ENCODE measurements at regions not wholly inside any gene's neighbourhood (a gene's known extent, or its start where the extent isn't known, plus 50 kb on each side); places are given as distances from the start of the nearest gene placed in this dataset.

DNA sequence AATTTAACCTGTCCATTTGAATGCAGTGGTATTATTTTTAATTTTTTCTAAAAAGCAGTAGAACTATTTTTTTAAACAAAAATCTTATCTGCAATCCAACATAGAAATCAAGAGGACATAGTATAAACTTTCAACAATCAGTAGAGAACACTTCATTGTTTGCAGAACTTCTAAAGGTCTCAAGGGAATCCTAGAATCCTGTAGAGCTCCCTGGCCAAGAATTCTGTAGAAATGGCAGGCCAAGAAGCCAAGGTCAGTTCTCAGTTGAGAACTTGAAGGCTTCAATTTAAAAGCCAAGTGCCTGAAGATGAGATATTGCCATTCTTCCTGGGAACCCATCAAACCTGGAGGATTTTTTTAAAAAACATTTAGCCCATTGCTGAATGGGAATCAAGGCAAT is 199.2 kb upstream of the KLF4 start:
- no peak overlapping the region for H3K18ac ChIP-seq (ENCODE audit: low read depth, low read length)
- no peak overlapping the region for H2AK5ac ChIP-seq (ENCODE audit: low read depth, low read length)
- no peak overlapping the region for H3K9ac ChIP-seq (ENCODE audit: low read depth, low read length)
- no peak overlapping the region for H3K56ac ChIP-seq (ENCODE audit: extremely low read depth, insufficient read depth, low read length)
- no peak overlapping the region for H2BK5ac ChIP-seq (ENCODE audit: low read depth, low read length, poor library complexity, severe bottlenecking)
- no peaks in the 10 kb centered on the region for H3K36me3 ChIP-seq (ENCODE audit: control insufficient read depth, insufficient read depth, low read length)
- no peak overlapping the region for H3K23ac ChIP-seq (ENCODE audit: low read depth, low read length)
- no peak overlapping the region for H3K14ac ChIP-seq (replicated peaks; ENCODE audit: low read depth, low read length)
- ATAC-seq (ENCODE audit: low read depth): no peak
- intact Hi-C loops (cut with micrococcal nuclease): no loop called here
- H3K9me1 ChIP-seq (ENCODE audit: insufficient read depth, low read length): no peaks in the 10 kb centered on the region
- H2BK20ac ChIP-seq (ENCODE audit: low read depth, low read length): no peak overlapping the region
- TF ChIP-seq, protein P1, sequence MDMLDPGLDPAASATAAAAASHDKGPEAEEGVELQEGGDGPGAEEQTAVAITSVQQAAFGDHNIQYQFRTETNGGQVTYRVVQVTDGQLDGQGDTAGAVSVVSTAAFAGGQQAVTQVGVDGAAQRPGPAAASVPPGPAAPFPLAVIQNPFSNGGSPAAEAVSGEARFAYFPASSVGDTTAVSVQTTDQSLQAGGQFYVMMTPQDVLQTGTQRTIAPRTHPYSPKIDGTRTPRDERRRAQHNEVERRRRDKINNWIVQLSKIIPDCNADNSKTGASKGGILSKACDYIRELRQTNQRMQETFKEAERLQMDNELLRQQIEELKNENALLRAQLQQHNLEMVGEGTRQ (IDR thresholded peaks at IDR 0.05; ENCODE audit: low read depth, low read length): no peak
- no peak for TF ChIP-seq CEBPB (IDR thresholded peaks at IDR 0.05; ENCODE audit: low read depth, low read length)
- no peak for TF ChIP-seq BHLHE40 (IDR thresholded peaks at IDR 0.05; ENCODE audit: low read depth, low read length)
- no peak for TF ChIP-seq SMC3 (IDR thresholded peaks at IDR 0.05; ENCODE audit: low read depth, low read length)
- no peak for TF ChIP-seq MAFK (IDR thresholded peaks at IDR 0.05; ENCODE audit: low read depth, low read length)
- TF ChIP-seq CHD1 (IDR thresholded peaks at IDR 0.05; ENCODE audit: low read depth, low read length): no peak
- no peak for TF ChIP-seq RFX5 (IDR thresholded peaks at IDR 0.05; ENCODE audit: low read depth, low read length)
- TF ChIP-seq FOS (IDR thresholded peaks at IDR 0.05; ENCODE audit: low read depth, low read length): no peak
- TF ChIP-seq RAD21 (IDR thresholded peaks at IDR 0.05; ENCODE audit: low read length): no peak
- no peak overlapping the region for H2AFZ ChIP-seq (replicated peaks; ENCODE audit: low read length, poor library complexity)
- H3K79me1 ChIP-seq (ENCODE audit: low read depth in 1 of 2, low read length in 2 of 2): no peaks in the 10 kb centered on the region
- ChIA-PET POLR2A (ENCODE audit: unreplicated experiment) (no interaction called here), CTCF (no interaction called here)
- no TSS peak for BruUV-seq (replicated peaks)
- H3K9me3 ChIP-seq (ENCODE audit: control insufficient read depth, insufficient read depth, low read length): peaks cover 2% of the 10 kb centered on the region
- no peak overlapping the region for H4K91ac ChIP-seq (ENCODE audit: insufficient read depth, low read depth, low read length)
- no peak overlapping the region for H4K5ac ChIP-seq (ENCODE audit: low read depth, low read length)
- no peak overlapping the region for H2BK15ac ChIP-seq (ENCODE audit: low read depth, low read length)
- no peak overlapping the region for H3K4ac ChIP-seq (ENCODE audit: low read depth, low read length)
- no peak for DNase-seq
- H2AK9ac ChIP-seq (replicated peaks; ENCODE audit: low read depth, low read length, poor library complexity): no peak overlapping the region
- in situ Hi-C loops (cut with MboI; ENCODE audit: low sequenced_read_pairs): no loop called here
- no peak overlapping the region for H4K8ac ChIP-seq (ENCODE audit: low read depth in 2 of 2, low read length in 2 of 2)
- H4K20me1 ChIP-seq (ENCODE audit: insufficient read depth, low read length): no peaks in the 10 kb centered on the region
- no peak overlapping the region for H3K4me2 ChIP-seq (ENCODE audit: low read depth, low read length)
- dilution Hi-C loops (cut with HindIII; ENCODE audit: low sequenced_read_pairs, unreplicated experiment): no loop called here
- no peak overlapping the region for H3K4me3 ChIP-seq (ENCODE audit: insufficient read depth, low read depth, low read length)
- no peak overlapping the region for H3K27ac ChIP-seq (ENCODE audit: insufficient read depth, low read length)
- no peaks in the 10 kb centered on the region; the same call in 1 of the 2 replicates for H3K27me3 ChIP-seq (ENCODE audit: control insufficient read depth, insufficient read depth, low read length)
- peaks cover 3% of the 10 kb centered on the region; the same call in 1 of the 2 replicates for H3K4me1 ChIP-seq (ENCODE audit: control insufficient read depth, insufficient read depth, low read length)
- H2BK120ac ChIP-seq (ENCODE audit: low read depth, low read length): no peak overlapping the region
